OCI-LY7 (cell line): ENCODE measurements at regions not wholly inside any gene's neighbourhood (a gene's known extent, or its start where the extent isn't known, plus 50 kb on each side); places are given as distances from the start of the nearest gene placed in this dataset.

Experiments used
- BruUV-seq: library from RNA; stranded (reverse); fragments of 400-500 nt; replicated peaks from 2 replicates; lab custom pipeline; 2021; lab: Mats Ljungman, UMichigan
- CTCF ChIA-PET: fragments of 300-600 bp; sonication (Branson Sonifier 250); formaldehyde crosslinking; loops from one replicate; lab custom pipeline; 2022; ENCODE audit warnings: antibody characterized with exemption; ENCODE audit not compliant: unreplicated experiment; lab: Charles Lee
- POLR2A ChIA-PET: fragments of 300-600 bp; sonication (Branson Sonifier 250); formaldehyde crosslinking; loops from one replicate; lab custom pipeline; 2022; ENCODE audit warnings: antibody characterized with exemption; lab: Charles Lee
- DNase-seq: peaks from one replicate; pipeline ENCODE4 v3.0.0-alpha.2; 2015; ENCODE audit warnings: low spot score
- H2AFZ ChIP-seq: fragments of 200-600 bp; sonication (generic), shearing (Covaris generic); 2 replicates; pipeline ENCODE4 v1.6.1; 2014; ENCODE audit warnings: mild to moderate bottlenecking, antibody characterized with exemption, low read length, moderate library complexity
- H3K27ac ChIP-seq: fragments of 200-600 bp; sonication (generic); 2 replicates; pipeline ENCODE4 v1.5.1; 2014; ENCODE audit warnings: mixed run types, low read depth, mild to moderate bottlenecking, moderate library complexity, low read length, inconsistent platforms; ENCODE audit not compliant: poor library complexity, severe bottlenecking
- H3K36me3 ChIP-seq: fragments of 200-600 bp; sonication (generic); 2 replicates; pipeline ENCODE4 v1.6.1; 2014; ENCODE audit warnings: mild to moderate bottlenecking, antibody characterized with exemption, low read length, moderate library complexity, mixed read lengths; ENCODE audit not compliant: insufficient read depth
- H3K4me1 ChIP-seq: fragments of 200-600 bp; sonication (generic); 2 replicates; pipeline ENCODE4 v1.5.1; 2014; ENCODE audit warnings: mild to moderate bottlenecking, low read length; ENCODE audit not compliant: insufficient read depth, poor library complexity, severe bottlenecking
- H3K4me2 ChIP-seq: fragments of 200-600 bp; sonication (generic); 2 replicates; pipeline ENCODE4 v1.6.1; 2014; ENCODE audit warnings: mild to moderate bottlenecking, low read length
- H3K4me3 ChIP-seq: fragments of 200-600 bp; sonication (generic); 2 replicates; pipeline ENCODE4 v1.5.1; 2014; ENCODE audit warnings: mild to moderate bottlenecking, low read depth, low read length; ENCODE audit not compliant: poor library complexity, severe bottlenecking
- H3K79me2 ChIP-seq: fragments of 200-600 bp; sonication (generic); 2 replicates; pipeline ENCODE4 v1.6.1; 2016; ENCODE audit warnings: low read depth, mild to moderate bottlenecking, low read length, moderate library complexity, mixed read lengths; ENCODE audit not compliant: insufficient read depth
- H3K9me2 ChIP-seq: fragments of 200-600 bp; sonication (generic); 2 replicates; pipeline ENCODE4 v1.6.1; 2016; ENCODE audit warnings: mild to moderate bottlenecking, low read length, mixed read lengths; ENCODE audit not compliant: insufficient read depth
- H3K9me3 ChIP-seq: fragments of 200-600 bp; sonication (generic); 2 replicates; pipeline ENCODE4 v1.6.1; 2014; ENCODE audit warnings: mild to moderate bottlenecking, mixed run types, low read length, mixed read lengths
- H4K20me1 ChIP-seq: fragments of 200-600 bp; sonication (generic); 2 replicates; pipeline ENCODE4 v1.6.1; 2014; ENCODE audit warnings: mild to moderate bottlenecking, antibody characterized with exemption, low read length, moderate library complexity, mixed read lengths; ENCODE audit not compliant: insufficient read depth
- CTCF ChIP-seq: fragments of 200-600 bp; sonication (generic); conservative IDR thresholded peaks from 2 replicates; pipeline ENCODE4 v1.5.1; 2014; ENCODE audit warnings: mild to moderate bottlenecking, antibody characterized with exemption, low read length, moderate library complexity, mixed read lengths
- EZH2phosphoT487 ChIP-seq: fragments of 200-600 bp; sonication (generic); IDR thresholded peaks from 2 replicates; pipeline ENCODE4 v1.6.1; 2018; ENCODE audit warnings: low read depth, borderline replicate concordance, mild to moderate bottlenecking, mixed run types, antibody characterized with exemption, low read length, moderate library complexity, mixed read lengths
- intact Hi-C: fragments of 100-400 bp; cut with micrococcal nuclease; formaldehyde crosslinking; loops from one replicate; pipeline ENCODE4 v1.10.0; 2022; ENCODE audit not compliant: unreplicated experiment

DNA sequence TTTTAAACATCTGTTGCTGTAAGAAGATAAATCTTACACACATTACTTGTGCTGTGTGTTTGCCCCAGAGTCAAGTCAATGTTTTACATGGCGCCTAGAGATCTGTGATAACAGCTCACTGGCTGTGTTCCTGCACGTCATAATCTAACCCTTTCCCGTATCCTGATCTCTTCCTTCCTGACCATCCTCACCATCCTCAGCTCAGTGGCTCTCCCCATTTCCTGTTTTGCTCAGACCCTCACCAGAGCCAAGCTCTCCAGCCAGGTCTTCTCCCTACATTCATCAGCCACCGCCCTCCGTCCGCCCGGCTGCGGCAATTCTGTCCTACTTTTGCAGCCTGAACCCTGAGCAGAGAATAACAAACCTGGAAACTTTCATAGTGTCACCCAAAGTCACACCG, 824.7 kb downstream of the USP25 start:
- H3K4me2 ChIP-seq, result no peak overlapping the region
- POLR2A ChIA-PET, result interaction anchor here (0.6 kb wide), 1 partner anchor 89 kb away, joined by 3 read pairs; no protein-coding TSS in a partner anchor
- intact Hi-C loops, result no loop called here
- no peaks in the 10 kb centered on the region for H3K9me2 ChIP-seq
- no peak overlapping the region for H3K4me3 ChIP-seq
- CTCF ChIA-PET, result no interaction called here
- no peaks in the 10 kb centered on the region for H3K9me3 ChIP-seq
- no peaks in the 10 kb centered on the region for H3K4me1 ChIP-seq
- H3K27ac ChIP-seq, result no peak overlapping the region
- H2AFZ ChIP-seq, result no peak overlapping the region
- DNase-seq, result no peak
- TF ChIP-seq CTCF, result no peak
- H4K20me1 ChIP-seq, result no peaks in the 10 kb centered on the region
- no peaks in the 10 kb centered on the region for H3K79me2 ChIP-seq
- H3K36me3 ChIP-seq, result no peaks in the 10 kb centered on the region
- BruUV-seq, result no TSS peak

DNA sequence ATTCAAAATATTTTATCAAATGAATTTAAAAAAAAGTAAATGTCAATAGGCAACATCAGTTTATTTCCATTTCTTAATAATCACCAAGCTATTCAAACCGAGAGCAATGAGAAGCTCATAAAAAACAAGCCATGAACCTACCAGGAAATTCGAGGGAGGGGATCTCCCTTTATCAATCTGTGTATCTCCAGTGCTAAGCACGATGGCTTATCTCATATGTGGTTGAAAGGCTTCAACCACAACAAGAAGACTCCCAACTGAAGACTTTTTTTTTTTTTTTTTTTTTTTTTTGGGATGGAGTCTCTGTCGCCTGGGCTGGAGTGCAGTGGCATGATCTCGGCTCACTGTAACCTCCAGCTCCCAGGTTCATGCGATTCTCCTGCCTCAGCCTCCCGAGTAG, 833.3 kb downstream of the USP25 start:
- H3K4me2 ChIP-seq, result no peak overlapping the region
- CTCF ChIA-PET, result no interaction called here

GRCh38 chr21:16563795-16564194, 834.0 kb downstream of the USP25 start:
- Histone ChIP-seq H4K20me1 (no peaks in the 10 kb centered on the region), H3K4me2 (no peak overlapping the region)

More for the DNA sequence above, 833.3 kb downstream of the USP25 start:
- no peaks in the 10 kb centered on the region for H4K20me1 ChIP-seq
- H2AFZ ChIP-seq, result no peak overlapping the region
- H3K79me2 ChIP-seq, result no peaks in the 10 kb centered on the region
- no peaks in the 10 kb centered on the region for H3K9me2 ChIP-seq
- H3K36me3 ChIP-seq, result no peaks in the 10 kb centered on the region
- POLR2A ChIA-PET, result interaction anchor here (1.3 to 1.6 kb wide), 2 partner anchors 10 to 16 kb away, joined by 3 to 4 read pairs; no protein-coding TSS in a partner anchor
- DNase-seq, result no peak
- no peaks in the 10 kb centered on the region for H3K9me3 ChIP-seq
- TF ChIP-seq EZH2phosphoT487 (no peak), CTCF (no peak)
- BruUV-seq, result no TSS peak
- intact Hi-C loops, result no loop called here
- H3K27ac ChIP-seq, result no peak overlapping the region
- no peak overlapping the region for H3K4me3 ChIP-seq
- no peaks in the 10 kb centered on the region for H3K4me1 ChIP-seq

More at GRCh38 chr21:16563795-16564194, 834.0 kb downstream of the USP25 start:
- Histone ChIP-seq H3K36me3 (no peaks in the 10 kb centered on the region), H3K27ac (no peak overlapping the region), H3K4me1 (no peaks in the 10 kb centered on the region), H3K9me3 (no peaks in the 10 kb centered on the region), H3K79me2 (no peaks in the 10 kb centered on the region), H3K9me2 (no peaks in the 10 kb centered on the region), H3K4me3 (no peak overlapping the region), H2AFZ (no peak overlapping the region)
- ChIA-PET POLR2A (interaction anchor here (1.3 to 1.6 kb wide), 2 partner anchors 9 to 16 kb away, joined by 3 to 4 read pairs; no protein-coding TSS in a partner anchor), CTCF (no interaction called here)
- no TSS peak for BruUV-seq
- TF ChIP-seq EZH2phosphoT487, result no peak
- TF ChIP-seq CTCF, result no peak
- no peak for DNase-seq
- intact Hi-C loops, result no loop called here
